K562 (cell line): ENCODE measurements at regions not wholly inside any gene's neighbourhood (a gene's known extent, or its start where the extent isn't known, plus 50 kb on each side); places are given as distances from the start of the nearest gene placed in this dataset.

ENCODE experiments used
- ATAC-seq: fragments of 200-7000 bp; cut with Tn5 transposase; 3 replicates; pipeline ENCODE4 v1.9.1; 2020; ENCODE audit warnings: moderate library complexity
- BruUV-seq: library from RNA; stranded (reverse); fragments of 400-500 nt; replicated peaks from 2 replicates; lab custom pipeline; 2021; lab: Mats Ljungman, UMichigan
- CTCF ChIA-PET: fragments of 300-600 bp; formaldehyde crosslinking; extraction: SDS; loops from one replicate; lab custom pipeline; 2021; ENCODE audit warnings: low intra/inter-chr PET ratio; lab: Yijun Ruan, JAX
- POLR2A ChIA-PET: fragments of 300-600, 350-650 bp; sonication (Branson Sonifier 250); formaldehyde crosslinking; extraction: SDS; loops from one replicate; lab custom pipeline; 2021; ENCODE audit warnings: antibody characterized with exemption, inconsistent platforms; lab: Yijun Ruan, JAX
- DNase-seq, 4 experiments: peaks; one replicate each; pipeline versions ENCODE4 v3.0.0 to v3.0.0-alpha.2; 2011 to 2018; ENCODE audit warnings: low spot score in 3 of 4, mixed read lengths in 3 of 4; ENCODE audit errors: extremely low read depth in 1 of 4
- FAIRE-seq: peaks from 2 replicates; lab custom pipeline; 2011; peaks lifted over from hg19 to GRCh38; lab: Jason Lieb, UNC
- H2AFZ ChIP-seq: 2 replicates; pipeline ENCODE4 v1.6.0; 2011; ENCODE audit warnings: low read depth, low read length, control low read depth, inconsistent platforms
- H3K27ac ChIP-seq: fragments of 200-600 bp; 3 replicates; pipeline ENCODE4 v1.8.0; 2011; ENCODE audit warnings: low read depth, mild to moderate bottlenecking, control low read depth, inconsistent platforms, low read length, moderate library complexity, mixed read lengths; ENCODE audit errors: extremely low read depth
- H3K27me3 ChIP-seq, 2 experiments: fragments of 300-600 bp in 1 of 2; 2 replicates in 1 of 2; 3 replicates in 1 of 2; pipeline versions ENCODE4 v1.6.0 to v1.8.0; 2011; ENCODE audit warnings: inconsistent platforms in 2 of 2, low read length in 2 of 2, mild to moderate bottlenecking in 1 of 2, mixed read lengths in 1 of 2, moderate library complexity in 1 of 2; ENCODE audit not compliant: control insufficient read depth in 2 of 2, insufficient read depth in 2 of 2
- H3K36me3 ChIP-seq: fragments of 300-600 bp; 3 replicates; pipeline ENCODE4 v1.8.0; 2011; ENCODE audit warnings: mild to moderate bottlenecking, low read length, inconsistent platforms; ENCODE audit not compliant: control insufficient read depth, insufficient read depth
- H3K4me1 ChIP-seq, 2 experiments: fragments of 200-600 bp in 1 of 2; replicated peaks in 1 of 2; 2 replicates in 1 of 2; 3 replicates in 1 of 2; pipeline versions ENCODE4 v1.5.1 to v1.8.0; 2011; ENCODE audit warnings: inconsistent platforms in 2 of 2, low read length in 2 of 2, mild to moderate bottlenecking in 1 of 2, mixed read lengths in 1 of 2, moderate library complexity in 1 of 2; ENCODE audit not compliant: control insufficient read depth in 2 of 2, insufficient read depth in 2 of 2
- H3K4me2 ChIP-seq: 2 replicates; pipeline ENCODE4 v1.6.1; 2011; ENCODE audit warnings: low read length, control low read depth, inconsistent platforms, mixed read lengths; ENCODE audit not compliant: insufficient read depth
- H3K4me3 ChIP-seq: fragments of 200-600 bp; sonication (generic), shearing (Covaris generic); 2 replicates; pipeline ENCODE4 v1.5.1; 2016; ENCODE audit warnings: control low read depth, inconsistent platforms
- H3K79me2 ChIP-seq: fragments of 200-600 bp; 3 replicates; pipeline ENCODE4 v1.8.0; 2011; ENCODE audit warnings: low read length, inconsistent platforms; ENCODE audit not compliant: control insufficient read depth, insufficient read depth
- H3K9ac ChIP-seq, 2 experiments: 2 replicates each; pipeline versions ENCODE4 v1.6.0 to v1.6.1; 2011; ENCODE audit warnings: low read depth in 2 of 2, low read length in 2 of 2, control low read depth in 1 of 2, inconsistent platforms in 1 of 2, mild to moderate bottlenecking in 1 of 2, mixed read lengths in 1 of 2; ENCODE audit not compliant: insufficient read depth in 1 of 2
- H3K9me1 ChIP-seq: one replicate; pipeline ENCODE4 v1.6.0; 2011; ENCODE audit warnings: inconsistent platforms, mild to moderate bottlenecking, low read length, moderate library complexity; ENCODE audit not compliant: control insufficient read depth, insufficient read depth
- H3K9me3 ChIP-seq: replicated peaks from 2 replicates; pipeline ENCODE4 v1.5.1; 2011; ENCODE audit warnings: low read depth, low read length, inconsistent platforms; ENCODE audit not compliant: control insufficient read depth, insufficient read depth
- H4K20me1 ChIP-seq: replicated peaks from 2 replicates; pipeline ENCODE4 v1.6.1; 2011; ENCODE audit warnings: low read length, inconsistent platforms, mixed read lengths; ENCODE audit not compliant: control insufficient read depth, insufficient read depth
- ATF7 ChIP-seq: fragments of 450-650 bp; IDR thresholded peaks from 2 replicates; pipeline ENCODE4 v1.7.1; 2014; ENCODE audit warnings: mild to moderate bottlenecking, moderate library complexity
- CEBPB ChIP-seq: fragments of 450-650 bp; IDR thresholded peaks from 2 replicates; pipeline ENCODE4 v1.6.1; 2016; ENCODE audit warnings: missing genetic modification characterization, missing compliant biosample characterization
- CHD2 ChIP-seq: IDR thresholded peaks from 2 replicates; pipeline ENCODE4 v1.6.1; 2011; ENCODE audit warnings: low read depth, low read length
- COPS2 ChIP-seq: fragments of 450-650 bp; conservative IDR thresholded peaks from 2 replicates; pipeline ENCODE4 v1.6.1; 2016; ENCODE audit warnings: mild to moderate bottlenecking, moderate library complexity
- DIDO1 ChIP-seq: fragments of 450-650 bp; IDR thresholded peaks from 2 replicates; pipeline ENCODE4 v1.6.1; 2016; ENCODE audit warnings: low read depth, missing biosample characterization, missing genetic modification characterization
- EGR1 ChIP-seq: fragments of 450-650 bp; conservative IDR thresholded peaks from 2 replicates; pipeline ENCODE4 v1.6.1; 2017; ENCODE audit warnings: mild to moderate bottlenecking
- ETS2 ChIP-seq: IDR thresholded peaks from 2 replicates; pipeline ENCODE4 v1.6.1; 2016; ENCODE audit warnings: borderline replicate concordance, missing genetic modification characterization, mild to moderate bottlenecking, moderate library complexity, missing compliant biosample characterization; ENCODE audit not compliant: poor library complexity, severe bottlenecking
- FOXK1 ChIP-seq: sonication (generic); formaldehyde crosslinking; IDR thresholded peaks from 2 replicates; pipeline ENCODE4 v1.8.0; 2022; ENCODE audit warnings: missing genetic modification reagents, mild to moderate bottlenecking, borderline replicate concordance
- KDM4B ChIP-seq, 2 experiments: fragments of 450-650 bp in 1 of 2; sonication (generic) in 1 of 2; IDR thresholded peaks; 2 replicates each; pipeline ENCODE4 v1.6.1; 2016 to 2017; ENCODE audit warnings: borderline replicate concordance in 2 of 2, antibody characterized with exemption in 1 of 2, low read depth in 1 of 2, mild to moderate bottlenecking in 1 of 2
- SMARCA5 ChIP-seq: fragments of 450-650 bp; IDR thresholded peaks from 2 replicates; pipeline ENCODE4 v1.6.1; 2016
- STAT6 ChIP-seq: sonication (generic); formaldehyde crosslinking; IDR thresholded peaks from 2 replicates; pipeline ENCODE4 v1.8.1; 2023; ENCODE audit warnings: mild to moderate bottlenecking, missing genetic modification reagents
- VEZF1 ChIP-seq: fragments of 200-800 bp; sonication (Bioruptor generic); IDR thresholded peaks from 2 replicates; pipeline ENCODE4 v1.6.1; 2017; ENCODE audit warnings: missing genetic modification characterization, missing compliant biosample characterization
- ZC3H11A ChIP-seq: IDR thresholded peaks from 2 replicates; pipeline ENCODE4 v1.6.1; 2012; ENCODE audit warnings: low read depth, low read length, improper control_type of control experiment
- ZNF23 ChIP-seq: fragments of 250-450 bp; sonication (Bioruptor Pico); IDR thresholded peaks from 2 replicates; pipeline ENCODE4 v1.4.0; 2020; ENCODE audit warnings: mild to moderate bottlenecking
- ZNF445 ChIP-seq: fragments of 250-450 bp; sonication (Bioruptor Pico); IDR thresholded peaks from 2 replicates; pipeline ENCODE4 v1.4.0; 2020; ENCODE audit warnings: low read depth, mild to moderate bottlenecking, moderate library complexity
- ZNF449 ChIP-seq: fragments of 250-450 bp; sonication (Bioruptor Pico); IDR thresholded peaks from 2 replicates; pipeline ENCODE4 v1.8.0; 2022; ENCODE audit warnings: moderate library complexity, mild to moderate bottlenecking, inconsistent platforms
- ZZZ3 ChIP-seq: fragments of 450-650 bp; IDR thresholded peaks from 2 replicates; pipeline ENCODE4 v1.6.1; 2016; ENCODE audit warnings: antibody characterized with exemption, mild to moderate bottlenecking, moderate library complexity
- WGBS: fragments of 100-300 bp; shearing (Covaris generic); methylation state at CpG from one replicate; pipeline ENCODE4 v1.1.6; 2016; ENCODE audit warnings: low coverage, mixed read lengths; ENCODE audit not compliant: insufficient coverage; ENCODE audit errors: missing lambda C conversion rate; 5-methylcytosine and 5-hydroxymethylcytosine counted together
- in situ Hi-C: fragments of 300-500 bp; cut with MboI; formaldehyde crosslinking; loops from 4 replicates; pipeline ENCODE4 v1.15.0; 2018; ENCODE audit warnings: inconsistent platforms, mixed read lengths
- intact Hi-C: fragments of 100-400 bp; cut with micrococcal nuclease; formaldehyde crosslinking; loops from 2 replicates; pipeline ENCODE4 v1.14.2; 2022
- TF ChIP-seq, protein P1 (sequence below), 2 experiments: fragments of 200-800 bp in 1 of 2; sonication (Bioruptor generic) in 1 of 2; sonication (generic) in 1 of 2; formaldehyde crosslinking in 1 of 2; IDR thresholded peaks in 1 of 2; conservative IDR thresholded peaks in 1 of 2; 2 replicates each; pipeline versions ENCODE4 v1.5.0 to v1.6.1; 2016 to 2020; ENCODE audit warnings: missing compliant biosample characterization in 1 of 2, missing genetic modification characterization in 1 of 2, missing genetic modification reagents in 1 of 2

GRCh38 chr13:105184201-105184600 lies 1351.3 kb downstream of the EFNB2 start:
- no peak overlapping the region for H2AFZ ChIP-seq
- H3K4me1 ChIP-seq = no peaks in the 10 kb centered on the region
- H3K9ac ChIP-seq = no peak overlapping the region
- no peak overlapping the region for H3K4me2 ChIP-seq
- H3K4me3 ChIP-seq = no peak overlapping the region
- no peaks in the 10 kb centered on the region for H3K9me3 ChIP-seq
- ChIA-PET POLR2A (no interaction called here), CTCF (no interaction called here)
- intact Hi-C loops (no loop called here), in situ Hi-C loops (no loop called here)
- H3K9me1 ChIP-seq = no peaks in the 10 kb centered on the region
- no peaks in the 10 kb centered on the region for H3K36me3 ChIP-seq
- H4K20me1 ChIP-seq = no peaks in the 10 kb centered on the region
- H3K27ac ChIP-seq = no peak overlapping the region
- FAIRE-seq = no peak
- no peak for DNase-seq
- WGBS = 0% methylated on average over 3 of the region's 3 CpGs
- no peaks in the 10 kb centered on the region for H3K27me3 ChIP-seq
- no TSS peak for BruUV-seq
- H3K79me2 ChIP-seq = no peaks in the 10 kb centered on the region
- no peak for ATAC-seq
- TF ChIP-seq ZZZ3 = no peak
- TF ChIP-seq ZC3H11A = no peak
- no peak for TF ChIP-seq KDM4B (IDR thresholded peaks at IDR 0.05; ENCODE audit: borderline replicate concordance in 2 of 2, low read depth in 1 of 2)
- no peak for TF ChIP-seq STAT6
- TF ChIP-seq CEBPB = no peak
- TF ChIP-seq ZNF23 (CRISPR knock-in tag) = no peak
- TF ChIP-seq COPS2 = no peak
- TF ChIP-seq SMARCA5 = no peak
- TF ChIP-seq, protein P1, sequence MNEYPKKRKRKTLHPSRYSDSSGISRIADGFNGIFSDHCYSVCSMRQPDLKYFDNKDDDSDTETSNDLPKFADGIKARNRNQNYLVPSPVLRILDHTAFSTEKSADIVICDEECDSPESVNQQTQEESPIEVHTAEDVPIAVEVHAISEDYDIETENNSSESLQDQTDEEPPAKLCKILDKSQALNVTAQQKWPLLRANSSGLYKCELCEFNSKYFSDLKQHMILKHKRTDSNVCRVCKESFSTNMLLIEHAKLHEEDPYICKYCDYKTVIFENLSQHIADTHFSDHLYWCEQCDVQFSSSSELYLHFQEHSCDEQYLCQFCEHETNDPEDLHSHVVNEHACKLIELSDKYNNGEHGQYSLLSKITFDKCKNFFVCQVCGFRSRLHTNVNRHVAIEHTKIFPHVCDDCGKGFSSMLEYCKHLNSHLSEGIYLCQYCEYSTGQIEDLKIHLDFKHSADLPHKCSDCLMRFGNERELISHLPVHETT (CRISPR knock-in tag; conservative IDR thresholded peaks at IDR 0.05 in 1 of 2, IDR thresholded peaks at IDR 0.05 in 1 of 2) = no peak
- no peak for TF ChIP-seq DIDO1 (tag)
- TF ChIP-seq ATF7 = no peak
- TF ChIP-seq CHD2 = no peak
- no peak for TF ChIP-seq ZNF449 (CRISPR knock-in tag)
- no peak for TF ChIP-seq ZNF445 (CRISPR knock-in tag)
- TF ChIP-seq EGR1 = no peak
- TF ChIP-seq ETS2 (tag) = no peak
- TF ChIP-seq FOXK1 (CRISPR knock-in tag) = no peak
- TF ChIP-seq VEZF1 = no peak
